HepG2 (cell line): ENCODE measurements at regions not wholly inside any gene's neighbourhood (a gene's known extent, or its start where the extent isn't known, plus 50 kb on each side); places are given as distances from the start of the nearest gene placed in this dataset.

Experiments used
- ATAC-seq: fragments of 200-7000 bp; cut with Tn5 transposase; 3 replicates; pipeline ENCODE4 v1.9.1; 2020; ENCODE audit warnings: mild to moderate bottlenecking, moderate library complexity
- BruUV-seq: library from RNA; stranded (reverse); fragments of 400-500 nt; replicated peaks from 2 replicates; lab custom pipeline; 2021; lab: Mats Ljungman, UMichigan
- CTCF ChIA-PET: fragments of 300-600 bp; formaldehyde crosslinking; extraction: SDS; loops from one replicate; lab custom pipeline; 2021; ENCODE audit warnings: low total read pairs, inconsistent platforms, low intra/inter-chr PET ratio; lab: Yijun Ruan, JAX
- POLR2A ChIA-PET: fragments of 350-600 bp; sonication (Branson Sonifier 250); formaldehyde crosslinking; loops from one replicate; lab custom pipeline; 2020; ENCODE audit warnings: antibody characterized with exemption, inconsistent platforms; lab: Yijun Ruan, JAX
- DNase-seq: peaks from one replicate; pipeline ENCODE4 v3.0.0-alpha.2; 2015; ENCODE audit warnings: low spot score
- FAIRE-seq: peaks from 3 replicates; lab custom pipeline; 2011; peaks lifted over from hg19 to GRCh38; lab: Jason Lieb, UNC
- H2AFZ ChIP-seq: one replicate; pipeline ENCODE4 v1.6.1; 2011; ENCODE audit warnings: low read length, inconsistent platforms
- H3K27ac ChIP-seq: fragments of 300-600 bp; 3 replicates; pipeline ENCODE4 v1.8.0; 2011; ENCODE audit warnings: mixed run types, mild to moderate bottlenecking, mixed read lengths, low read length, inconsistent platforms; ENCODE audit not compliant: insufficient read depth; ENCODE audit errors: extremely low read length
- H3K27me3 ChIP-seq, 2 experiments: fragments of 200-600 bp in 1 of 2; 2 replicates in 1 of 2; 3 replicates in 1 of 2; pipeline versions ENCODE4 v1.6.0 to v1.8.0; 2011; ENCODE audit warnings: low read length in 2 of 2, mild to moderate bottlenecking in 2 of 2, moderate library complexity in 2 of 2, inconsistent platforms in 1 of 2; ENCODE audit not compliant: insufficient read depth in 2 of 2, control insufficient read depth in 1 of 2
- H3K36me3 ChIP-seq, 2 experiments: fragments of 200-600 bp in 1 of 2; replicated peaks in 1 of 2; 2 replicates in 1 of 2; 3 replicates in 1 of 2; pipeline versions ENCODE4 v1.5.1 to v1.8.0; 2011; ENCODE audit warnings: low read length in 2 of 2, inconsistent platforms in 1 of 2; ENCODE audit not compliant: insufficient read depth in 2 of 2, control insufficient read depth in 1 of 2
- H3K4me1 ChIP-seq: 2 replicates; pipeline ENCODE4 v1.5.1; 2012; ENCODE audit warnings: low read length, inconsistent platforms; ENCODE audit not compliant: insufficient read depth
- H3K4me2 ChIP-seq: 2 replicates; pipeline ENCODE4 v1.6.0; 2011; ENCODE audit warnings: low read depth, low read length, inconsistent platforms
- H3K4me3 ChIP-seq, 3 experiments: fragments of 200-600 bp in 1 of 3; sonication (generic), shearing (Covaris generic) in 1 of 3; replicated peaks in 1 of 3; 2 replicates each; pipeline ENCODE4 v1.5.1; 2011 to 2016; ENCODE audit warnings: low read length in 3 of 3, inconsistent platforms in 2 of 3, low read depth in 2 of 3, mild to moderate bottlenecking in 2 of 3, control low read depth in 1 of 3, mixed read lengths in 1 of 3; ENCODE audit not compliant: insufficient read depth in 1 of 3
- H3K79me2 ChIP-seq: one replicate; pipeline ENCODE4 v1.6.1; 2011; ENCODE audit warnings: low read length, inconsistent platforms; ENCODE audit not compliant: insufficient read depth
- H3K9ac ChIP-seq: 2 replicates; pipeline ENCODE4 v1.6.0; 2011; ENCODE audit warnings: mild to moderate bottlenecking, low read depth, low read length, inconsistent platforms; ENCODE audit not compliant: insufficient read depth
- H3K9me3 ChIP-seq: 2 replicates; pipeline ENCODE4 v1.5.1; 2012; ENCODE audit warnings: mild to moderate bottlenecking, low read length
- H4K20me1 ChIP-seq: 2 replicates; pipeline ENCODE4 v1.6.0; 2011; ENCODE audit warnings: inconsistent platforms, mild to moderate bottlenecking, low read length, moderate library complexity; ENCODE audit not compliant: insufficient read depth
- AHR ChIP-seq: IDR thresholded peaks from 2 replicates; pipeline ENCODE4 v1.6.1; 2018; ENCODE audit warnings: missing genetic modification reagents, missing compliant biosample characterization
- ERF ChIP-seq: IDR thresholded peaks from 2 replicates; pipeline ENCODE4 v1.6.1; 2018; ENCODE audit warnings: missing biosample characterization, missing genetic modification reagents
- JDP2 ChIP-seq: sonication (generic); formaldehyde crosslinking; IDR thresholded peaks from 2 replicates; pipeline ENCODE4 v1.8.1; 2022; ENCODE audit warnings: missing genetic modification reagents, borderline replicate concordance
- MED1 ChIP-seq: sonication (generic); formaldehyde crosslinking; IDR thresholded peaks from 2 replicates; pipeline ENCODE4 v1.4.0; 2020; ENCODE audit warnings: missing genetic modification reagents
- NR3C1 ChIP-seq: sonication (generic); formaldehyde crosslinking; IDR thresholded peaks from 2 replicates; pipeline ENCODE4 v1.4.0; 2020; ENCODE audit warnings: missing genetic modification reagents
- PRDM10 ChIP-seq: sonication (generic); formaldehyde crosslinking; IDR thresholded peaks from 2 replicates; pipeline ENCODE4 v1.4.0; 2020; ENCODE audit warnings: low read depth, missing genetic modification reagents
- THAP8 ChIP-seq: sonication (generic); formaldehyde crosslinking; IDR thresholded peaks from 2 replicates; pipeline ENCODE4 v1.5.1; 2020; ENCODE audit warnings: missing genetic modification reagents, mild to moderate bottlenecking, borderline replicate concordance
- ZMYM2 ChIP-seq: sonication (generic); formaldehyde crosslinking; IDR thresholded peaks from 2 replicates; pipeline ENCODE4 v1.8.0; 2022; ENCODE audit warnings: mild to moderate bottlenecking, missing genetic modification reagents
- ZNF530 ChIP-seq: sonication (generic); formaldehyde crosslinking; IDR thresholded peaks from 2 replicates; pipeline ENCODE4 v1.5.0; 2020; ENCODE audit warnings: low read depth, mild to moderate bottlenecking, missing genetic modification reagents
- WGBS: methylation state at CpG from one replicate; pipeline ENCODE4 v1.1.6; 2017; ENCODE audit warnings: low lambda C conversion rate; 5-methylcytosine and 5-hydroxymethylcytosine counted together
- in situ Hi-C: cut with HindIII; loops from 2 replicates; pipeline ENCODE4 v1.10.0; 2017; ENCODE audit warnings: low pct_unique_long_range_greater_than_20kb; ENCODE audit not compliant: extremely low pct_ligation_motif_present
- intact Hi-C: fragments of 100-400 bp; cut with micrococcal nuclease; formaldehyde crosslinking; loops from one replicate; pipeline ENCODE4 v1.10.0; 2022; ENCODE audit not compliant: unreplicated experiment
- TF ChIP-seq, protein P1 (sequence below): sonication (generic); formaldehyde crosslinking; IDR thresholded peaks from 2 replicates; pipeline ENCODE4 v1.5.1; 2020; ENCODE audit warnings: missing genetic modification reagents, mild to moderate bottlenecking, borderline replicate concordance

GRCh38 chr14:30223966-30224365 lies 296.3 kb upstream of the PRKD1 start (continued):
- TF ChIP-seq ERF (CRISPR knock-in tag) = no peak
- no peak for TF ChIP-seq ZMYM2 (CRISPR knock-in tag)

DNA sequence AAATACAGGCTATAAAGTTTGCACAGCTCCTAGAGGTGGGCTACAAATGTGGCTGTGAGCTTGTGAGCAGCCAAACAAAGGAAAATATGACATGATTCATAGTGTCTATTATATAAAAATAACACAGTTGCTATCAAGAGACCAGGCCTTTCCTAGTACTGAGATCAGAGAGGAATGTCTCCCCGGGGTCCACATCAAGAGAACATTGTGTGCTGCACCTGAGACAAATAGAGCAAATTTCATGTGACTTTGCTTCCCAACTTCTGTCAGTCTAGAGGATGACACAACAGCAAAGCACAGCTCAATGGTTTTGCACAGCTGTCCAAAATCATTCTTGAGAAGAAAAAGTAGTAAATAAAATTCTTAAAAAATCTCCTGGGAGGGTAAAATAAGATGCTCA lies 297.5 kb upstream of the PRKD1 start:
- no peaks in the 10 kb centered on the region for H3K4me1 ChIP-seq
- no peaks in the 10 kb centered on the region for H3K27me3 ChIP-seq
- H3K27ac ChIP-seq = no peak overlapping the region
- H3K4me3 ChIP-seq = no peak overlapping the region
- FAIRE-seq (no peak), DNase-seq (no peak), ATAC-seq (no peak)
- CTCF ChIA-PET = no interaction called here
- H2AFZ ChIP-seq = no peak overlapping the region
- 2% methylated on average over 1 of the region's 1 CpG for WGBS
- in situ Hi-C loops (no loop called here), intact Hi-C loops (no loop called here)
- H3K79me2 ChIP-seq = no peaks in the 10 kb centered on the region
- POLR2A ChIA-PET = no interaction called here
- no peak overlapping the region for H3K9ac ChIP-seq
- H3K9me3 ChIP-seq = no peaks in the 10 kb centered on the region
- H3K4me2 ChIP-seq = no peak overlapping the region
- TF ChIP-seq PRDM10 = no peak
- TF ChIP-seq, protein P1, sequence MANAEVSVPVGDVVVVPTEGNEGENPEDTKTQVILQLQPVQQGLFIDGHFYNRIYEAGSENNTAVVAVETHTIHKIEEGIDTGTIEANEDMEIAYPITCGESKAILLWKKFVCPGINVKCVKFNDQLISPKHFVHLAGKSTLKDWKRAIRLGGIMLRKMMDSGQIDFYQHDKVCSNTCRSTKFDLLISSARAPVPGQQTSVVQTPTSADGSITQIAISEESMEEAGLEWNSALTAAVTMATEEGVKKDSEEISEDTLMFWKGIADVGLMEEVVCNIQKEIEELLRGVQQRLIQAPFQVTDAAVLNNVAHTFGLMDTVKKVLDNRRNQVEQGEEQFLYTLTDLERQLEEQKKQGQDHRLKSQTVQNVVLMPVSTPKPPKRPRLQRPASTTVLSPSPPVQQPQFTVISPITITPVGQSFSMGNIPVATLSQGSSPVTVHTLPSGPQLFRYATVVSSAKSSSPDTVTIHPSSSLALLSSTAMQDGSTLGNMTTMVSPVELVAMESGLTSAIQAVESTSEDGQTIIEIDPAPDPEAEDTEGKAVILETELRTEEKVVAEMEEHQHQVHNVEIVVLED (CRISPR knock-in tag) = no peak
- no peak for TF ChIP-seq THAP8 (CRISPR knock-in tag)
- no peak for TF ChIP-seq AHR (CRISPR knock-in tag)
- TF ChIP-seq MED1 (CRISPR knock-in tag) = no peak
- no peak for TF ChIP-seq ZNF530 (CRISPR knock-in tag)
- no peak for TF ChIP-seq JDP2 (CRISPR knock-in tag)
- no peak for TF ChIP-seq NR3C1 (CRISPR knock-in tag)
- H3K36me3 ChIP-seq = no peaks in the 10 kb centered on the region
- no TSS peak for BruUV-seq
- H4K20me1 ChIP-seq = no peaks in the 10 kb centered on the region
